ENCODE measurements at regions not wholly inside any gene's neighbourhood (a gene's known extent, or its start where the extent isn't known, plus 50 kb on each side); places are given as distances from the start of the nearest gene placed in this dataset.
A peak's percentile ranks its signal among the peaks of the same experiment; 100 is the strongest.

GRCh38 chr2:177036747-177037146 is 175.8 kb upstream of the HNRNPA3 start:
- no peak for DNase-seq (ENCODE audit: low spot score)
- no peak for FAIRE-seq

DNA sequence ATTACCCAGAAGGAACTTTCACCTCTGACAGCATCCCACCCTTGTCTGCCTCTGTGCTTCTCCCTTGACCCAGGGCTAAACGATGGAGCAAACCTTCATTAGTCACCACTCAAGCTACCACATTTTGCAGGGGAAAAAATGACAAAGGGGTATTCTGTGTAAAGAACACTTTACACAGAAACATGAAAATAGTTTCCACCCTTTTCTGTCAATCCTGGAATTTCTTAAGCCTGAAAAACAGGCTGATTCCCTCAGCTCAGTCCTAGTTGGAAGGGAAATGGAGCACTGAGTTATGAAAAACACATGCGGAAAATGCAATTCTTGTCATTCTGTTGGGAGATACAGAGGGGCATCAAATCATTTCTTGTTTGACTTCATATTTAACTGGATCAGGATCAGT is 175.0 kb upstream of the HNRNPA3 start:
- no peak for DNase-seq (ENCODE audit: low spot score)
- FAIRE-seq, result no peak

- FAIRE-seq, result no peak
- no peak for DNase-seq (ENCODE audit: low spot score)
These were observed 173.7 kb upstream of the HNRNPA3 start for GRCh38 chr2:177038787-177039484.

GRCh38 chr2:177042311-177042710 is 170.3 kb upstream of the HNRNPA3 start:
- DNase-seq (ENCODE audit: low spot score) (no peak), FAIRE-seq (no peak)

DNA sequence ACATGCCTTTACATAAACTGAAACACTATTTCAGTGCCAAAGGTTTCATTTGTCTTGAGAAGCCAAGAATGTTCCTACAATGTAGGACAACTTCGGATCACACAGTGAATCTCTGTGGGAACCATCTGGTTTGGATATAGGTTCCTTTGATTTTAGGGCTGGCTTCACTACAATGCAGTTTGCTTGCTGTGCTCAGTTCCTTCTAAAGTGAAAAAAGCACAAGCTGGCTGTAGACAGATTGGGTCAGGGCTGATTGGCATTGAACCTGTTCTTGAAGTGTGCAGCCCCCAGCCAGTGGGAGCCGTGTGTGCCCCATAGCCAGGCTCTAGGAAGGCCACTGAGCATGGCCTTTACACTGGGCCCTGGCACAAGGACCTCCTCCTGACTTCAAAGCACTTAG is 167.9 kb upstream of the HNRNPA3 start:
- DNase-seq (ENCODE audit: low spot score) (no peak), FAIRE-seq (no peak)

GRCh38 chr2:177048981-177049380 is 163.6 kb upstream of the HNRNPA3 start:
- no peak for DNase-seq (ENCODE audit: low spot score)
- no peak for FAIRE-seq

DNA sequence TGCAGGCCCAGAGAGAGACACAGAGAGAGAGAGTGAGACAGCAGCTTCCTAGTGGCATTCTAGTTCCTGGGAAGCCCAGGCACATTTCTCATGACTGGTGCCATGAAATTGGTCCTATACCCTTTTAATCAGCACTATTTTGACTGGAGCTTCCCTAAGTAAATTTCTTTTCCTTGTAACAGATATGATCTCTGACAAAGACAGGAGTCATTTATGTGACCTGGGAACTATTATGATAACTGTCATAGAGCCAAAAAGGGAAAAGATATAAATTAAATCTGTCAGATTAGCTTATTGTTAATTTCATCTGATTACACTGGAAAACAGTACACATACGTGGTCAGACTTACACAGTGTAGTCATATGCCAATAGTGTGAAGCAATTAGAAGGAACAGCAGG is 161.3 kb upstream of the HNRNPA3 start:
- no peak for DNase-seq (ENCODE audit: low spot score)
- no peak for FAIRE-seq

GRCh38 chr2:177052471-177052870 is 160.1 kb upstream of the HNRNPA3 start:
- FAIRE-seq (no peak), DNase-seq (ENCODE audit: low spot score) (no peak)

- no peak for DNase-seq (ENCODE audit: low spot score)
- FAIRE-seq, result no peak
These were observed 159.6 kb upstream of the HNRNPA3 start for GRCh38 chr2:177053038-177053437.

DNA sequence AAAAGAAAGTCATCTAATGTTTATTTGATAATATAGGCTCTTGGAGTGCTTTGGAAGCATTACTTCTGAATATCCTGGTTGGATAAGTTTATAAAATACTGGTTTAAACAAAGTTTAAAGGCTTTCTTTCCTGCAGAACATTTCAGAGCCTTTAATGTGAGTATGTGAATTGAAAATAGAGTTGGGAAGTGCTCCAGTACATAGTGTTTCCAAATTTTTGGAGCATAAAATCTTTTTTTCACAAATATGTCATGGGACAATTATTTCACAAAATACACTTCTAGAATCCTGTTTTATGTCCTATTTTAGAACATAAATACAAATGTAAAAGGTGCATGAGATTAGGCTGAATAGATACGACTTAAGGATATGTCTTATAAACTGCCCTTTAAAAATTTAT is 158.9 kb upstream of the HNRNPA3 start:
- DNase-seq (ENCODE audit: low spot score) (no peak), FAIRE-seq (no peak)

DNA sequence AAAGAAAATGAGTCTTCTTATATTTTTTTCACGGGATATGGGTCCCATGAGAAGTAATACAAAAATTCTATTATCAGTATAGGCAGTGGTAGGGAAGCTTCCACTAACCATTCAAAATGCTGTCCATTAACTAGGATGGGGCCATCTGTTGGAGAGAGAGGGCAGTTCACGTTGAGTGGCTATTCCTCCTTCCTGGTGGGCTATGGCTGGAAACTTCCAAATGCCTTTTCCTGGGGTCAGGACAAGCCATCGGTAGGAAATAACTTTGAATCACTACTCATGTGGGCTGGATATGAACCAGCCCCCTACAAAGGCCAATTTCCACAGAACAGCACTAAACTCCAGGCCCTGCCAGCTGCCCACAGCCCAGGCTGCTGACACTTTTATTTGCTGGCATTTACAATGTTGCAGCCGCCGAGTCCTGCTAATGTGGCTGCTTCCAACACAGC is 156.1 kb upstream of the HNRNPA3 start:
- FAIRE-seq (no peak), DNase-seq (ENCODE audit: low spot score) (peak; percentile 8)

- FAIRE-seq (no peak), DNase-seq (ENCODE audit: low spot score) (no peak)
These were observed 153.8 kb upstream of the HNRNPA3 start for GRCh38 chr2:177058747-177059146.

DNA sequence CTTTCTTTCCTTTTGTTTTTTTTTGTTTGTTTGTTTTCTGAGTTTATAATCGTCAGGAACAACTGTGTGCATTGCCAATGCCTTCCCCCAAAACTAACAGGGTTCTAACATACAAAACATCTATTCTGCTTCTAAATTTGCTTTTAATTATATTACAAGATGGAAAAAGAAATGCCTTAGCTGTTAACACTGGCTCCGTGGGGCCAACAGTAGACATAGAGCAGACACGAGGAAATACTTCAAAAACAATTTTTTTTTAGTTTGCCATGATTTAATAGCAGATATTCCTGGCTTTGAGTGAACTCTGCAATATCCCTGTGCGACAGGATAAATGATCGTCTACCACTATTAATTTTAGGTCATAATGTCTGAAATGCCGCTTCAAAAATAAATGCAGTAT is 153.3 kb upstream of the HNRNPA3 start:
- DNase-seq (ENCODE audit: low spot score) (no peak), FAIRE-seq (no peak)

- no peak for FAIRE-seq
- DNase-seq (ENCODE audit: low spot score), result no peak
These were observed 149.3 kb upstream of the HNRNPA3 start for GRCh38 chr2:177063331-177063730.

GRCh38 chr2:177064422-177064821 is 148.2 kb upstream of the HNRNPA3 start:
- FAIRE-seq, result no peak
- DNase-seq (ENCODE audit: low spot score), result no peak

GRCh38 chr2:177068967-177069366 is 143.6 kb upstream of the HNRNPA3 start:
- no peak for DNase-seq (ENCODE audit: low spot score)
- no peak for FAIRE-seq

- DNase-seq (ENCODE audit: low spot score) (no peak), FAIRE-seq (no peak)
These were observed 140.5 kb upstream of the HNRNPA3 start for GRCh38 chr2:177072090-177072489.

- no peak for FAIRE-seq
These were observed 139.0 kb upstream of the HNRNPA3 start for GRCh38 chr2:177073611-177074010.

GRCh38 chr2:177074099-177074710 is 138.4 kb upstream of the HNRNPA3 start:
- FAIRE-seq (no peak), DNase-seq (ENCODE audit: low spot score) (no peak)

More at GRCh38 chr2:177073611-177074010, 139.0 kb upstream of the HNRNPA3 start:
- no peak for DNase-seq (ENCODE audit: low spot score)

DNA sequence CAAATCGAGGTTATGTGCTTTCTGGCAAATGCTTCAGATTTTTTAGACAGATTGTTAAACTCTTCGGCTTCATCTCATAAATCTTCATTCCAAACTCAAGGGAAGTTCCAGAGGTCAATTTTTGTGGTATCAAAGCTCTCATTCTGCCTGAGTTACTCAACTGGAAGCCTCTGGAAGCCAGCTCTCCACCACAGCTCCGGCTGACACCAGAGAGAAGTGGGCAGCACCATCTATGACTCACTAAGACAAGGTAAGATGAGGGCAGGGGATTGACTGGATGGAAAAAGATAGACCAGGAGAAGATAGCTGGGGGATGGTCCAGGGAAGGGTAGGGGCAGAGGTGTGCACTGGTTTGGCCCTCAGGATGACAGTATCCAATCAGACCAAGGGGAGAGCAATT is 137.3 kb upstream of the HNRNPA3 start:
- FAIRE-seq, result no peak
- no peak for DNase-seq (ENCODE audit: low spot score)

GRCh38 chr2:177076636-177077179 is 135.9 kb upstream of the HNRNPA3 start:
- no peak for FAIRE-seq

GRCh38 chr2:177077778-177078177 is 134.8 kb upstream of the HNRNPA3 start:
- no peak for DNase-seq (ENCODE audit: low spot score)
- FAIRE-seq, result no peak

More at GRCh38 chr2:177076636-177077179, 135.9 kb upstream of the HNRNPA3 start:
- DNase-seq (ENCODE audit: low spot score), result no peak

GRCh38 chr2:177078416-177078815 is 134.2 kb upstream of the HNRNPA3 start:
- FAIRE-seq, result no peak
- DNase-seq (ENCODE audit: low spot score), result no peak

Measured in urothelium cell line (cell line).